ENCODE measurements at regions not wholly inside any gene's neighbourhood (a gene's known extent, or its start where the extent isn't known, plus 50 kb on each side); places are given as distances from the start of the nearest gene placed in this dataset.

DNA sequence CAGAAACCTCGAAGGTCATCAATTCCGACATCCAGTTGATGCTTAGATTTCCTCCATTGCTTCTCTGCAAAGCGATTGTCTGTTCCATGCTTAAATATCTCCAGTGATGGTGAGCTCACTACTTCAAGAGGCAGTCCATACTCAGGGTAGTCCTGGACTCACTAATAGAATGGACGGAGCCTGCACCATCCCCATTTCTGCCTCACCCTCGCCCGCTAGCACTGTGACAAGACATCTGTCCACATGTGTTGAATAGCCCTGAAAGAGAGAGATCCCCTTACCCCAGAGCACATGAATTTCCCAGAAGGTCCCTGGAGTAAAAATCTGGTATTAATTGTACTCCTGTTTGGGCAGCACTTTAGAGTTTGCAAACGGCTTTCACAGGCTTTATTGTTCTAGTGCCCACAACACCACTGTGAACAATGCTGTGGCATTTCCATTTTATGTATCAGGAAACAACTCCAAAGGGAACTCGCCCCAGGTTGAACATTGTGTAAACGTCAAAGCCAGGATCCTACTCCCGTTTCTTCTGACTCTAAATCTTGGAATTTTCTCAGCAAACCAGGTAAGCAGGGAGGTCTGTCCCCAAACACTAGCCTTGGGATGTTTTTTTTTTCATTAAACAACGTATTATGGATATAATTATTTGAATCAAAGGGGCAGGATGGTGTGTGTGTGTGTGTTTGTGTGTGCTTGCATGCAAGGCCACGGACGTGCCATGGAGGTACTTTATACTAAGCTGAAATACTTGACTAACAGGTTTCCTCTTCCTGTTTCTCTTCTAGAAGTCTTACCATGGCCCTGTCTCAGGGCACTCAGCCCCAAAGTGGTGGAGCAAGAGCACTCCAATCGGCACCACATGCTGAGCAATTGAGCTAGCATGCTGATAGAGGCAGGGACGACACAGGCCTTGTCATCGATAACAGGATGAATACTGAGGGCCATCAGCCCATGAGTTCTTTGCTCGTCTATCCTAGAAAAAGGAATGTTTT, 198.3 kb downstream of the OPA1 start:
- H3K4me1 ChIP-seq (ENCODE audit: control insufficient read depth, insufficient read depth, low read length): peaks cover 43% of the 10 kb centered on the region

DNA sequence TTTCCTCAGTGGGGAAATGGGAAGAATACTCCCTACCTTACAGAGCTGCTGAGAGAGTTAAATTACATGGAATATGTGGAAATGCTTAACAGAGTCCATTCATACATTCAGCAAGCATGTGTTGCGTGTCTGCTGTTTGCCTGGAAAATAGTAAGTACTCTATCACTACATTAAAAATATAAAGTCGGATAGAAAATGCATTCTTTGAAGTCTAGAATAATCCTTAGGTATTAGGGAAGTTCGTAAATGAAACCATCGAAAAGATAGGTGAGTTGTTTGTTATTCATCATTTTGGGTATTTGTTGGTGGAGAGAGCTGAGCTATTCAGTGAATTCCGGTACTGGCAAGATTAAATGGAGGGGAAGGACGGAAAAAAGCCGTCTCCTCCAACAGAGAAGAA, 200.1 kb downstream of the OPA1 start:
- H3K36me3 ChIP-seq (ENCODE audit: control insufficient read depth, insufficient read depth, low read length): no peaks in the 10 kb centered on the region
- no peaks in the 10 kb centered on the region for H3K9me3 ChIP-seq (ENCODE audit: control insufficient read depth, insufficient read depth, low read depth, low read length)
- H3K4me3 ChIP-seq (ENCODE audit: low read depth, low read length): no peak overlapping the region
- peaks cover 37% of the 10 kb centered on the region for H3K4me1 ChIP-seq (ENCODE audit: control insufficient read depth, insufficient read depth, low read length)
- H3K27me3 ChIP-seq (ENCODE audit: control insufficient read depth, insufficient read depth, low read length): peaks cover 9% of the 10 kb centered on the region; the same call in 1 of the 2 replicates
- H3K27ac ChIP-seq (ENCODE audit: low read depth, low read length): no peak overlapping the region
- no peak overlapping the region for H3K9ac ChIP-seq (ENCODE audit: low read length)

More for the DNA sequence above, 198.3 kb downstream of the OPA1 start:
- Histone ChIP-seq H3K27me3 (ENCODE audit: control insufficient read depth, insufficient read depth, low read length) (peaks cover 16% of the 10 kb centered on the region), H3K9ac (ENCODE audit: low read length) (no peak overlapping the region), H3K36me3 (ENCODE audit: control insufficient read depth, insufficient read depth, low read length) (no peaks in the 10 kb centered on the region), H3K4me3 (ENCODE audit: low read depth, low read length) (no peak overlapping the region), H3K9me3 (ENCODE audit: control insufficient read depth, insufficient read depth, low read depth, low read length) (no peaks in the 10 kb centered on the region), H3K27ac (ENCODE audit: low read depth, low read length) (no peak overlapping the region)

DNA sequence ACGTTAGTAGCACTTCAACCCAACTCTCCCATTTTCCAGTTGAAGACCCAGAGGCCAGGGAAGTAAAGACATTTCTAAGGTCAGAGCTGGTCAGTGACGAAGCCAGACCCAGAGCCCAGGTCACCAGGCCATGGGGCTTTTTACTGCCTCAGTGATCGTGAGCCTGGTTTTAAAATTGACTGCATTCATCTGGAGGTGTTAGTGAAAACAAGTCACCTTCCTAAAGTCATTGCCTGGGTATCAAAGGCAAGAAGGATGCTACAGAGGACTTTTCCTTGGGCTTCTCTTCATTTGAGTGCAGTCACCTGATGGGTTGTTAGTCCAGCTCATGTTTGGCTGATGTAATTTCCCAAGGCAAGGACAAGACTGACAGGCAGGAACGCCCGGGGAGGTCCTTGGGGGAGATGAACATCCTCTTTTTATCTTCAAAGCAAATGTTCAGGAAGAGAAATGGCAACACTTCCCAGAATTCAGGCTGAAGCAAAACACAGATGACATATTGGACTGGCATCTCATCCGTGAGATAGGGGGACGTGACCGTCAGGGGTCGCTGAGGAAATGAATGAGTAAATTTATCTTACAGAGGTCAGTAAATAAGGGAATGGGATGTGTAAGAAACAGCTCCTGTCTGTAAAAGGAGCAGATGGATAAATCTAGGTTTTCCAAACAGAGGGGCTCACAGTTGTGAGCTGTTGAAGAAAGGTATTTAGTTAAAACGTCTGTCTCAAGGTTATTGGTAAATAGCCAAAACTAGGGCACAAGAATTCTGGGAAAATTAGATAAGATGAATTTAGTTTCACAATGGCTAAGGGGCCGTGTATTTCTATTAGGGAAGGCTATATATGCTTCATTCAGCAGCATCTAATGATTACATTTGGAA, 201.2 kb downstream of the OPA1 start:
- Histone ChIP-seq H3K4me3 (ENCODE audit: low read depth, low read length) (no peak overlapping the region), H3K27ac (ENCODE audit: low read depth, low read length) (no peak overlapping the region), H3K36me3 (ENCODE audit: control insufficient read depth, insufficient read depth, low read length) (no peaks in the 10 kb centered on the region), H3K9ac (ENCODE audit: low read length) (no peak overlapping the region), H3K9me3 (ENCODE audit: control insufficient read depth, insufficient read depth, low read depth, low read length) (no peaks in the 10 kb centered on the region), H3K27me3 (ENCODE audit: control insufficient read depth, insufficient read depth, low read length) (peaks cover 9% of the 10 kb centered on the region; the same call in 1 of the 2 replicates), H3K4me1 (ENCODE audit: control insufficient read depth, insufficient read depth, low read length) (peaks cover 28% of the 10 kb centered on the region)

- no peak overlapping the region for H3K9ac ChIP-seq (ENCODE audit: low read length)
- no peaks in the 10 kb centered on the region for H3K36me3 ChIP-seq (ENCODE audit: control insufficient read depth, insufficient read depth, low read length)
- H3K27ac ChIP-seq (ENCODE audit: low read depth, low read length): no peak overlapping the region
- H3K4me3 ChIP-seq (ENCODE audit: low read depth, low read length): no peak overlapping the region
- peaks cover 5% of the 10 kb centered on the region; the same call in 1 of the 2 replicates for H3K27me3 ChIP-seq (ENCODE audit: control insufficient read depth, insufficient read depth, low read length)
- no peaks in the 10 kb centered on the region for H3K9me3 ChIP-seq (ENCODE audit: control insufficient read depth, insufficient read depth, low read depth, low read length)
- H3K4me1 ChIP-seq (ENCODE audit: control insufficient read depth, insufficient read depth, low read length): peaks cover 22% of the 10 kb centered on the region
These were observed 202.2 kb downstream of the OPA1 start for GRCh38 chr3:193795062-193795690.

DNA sequence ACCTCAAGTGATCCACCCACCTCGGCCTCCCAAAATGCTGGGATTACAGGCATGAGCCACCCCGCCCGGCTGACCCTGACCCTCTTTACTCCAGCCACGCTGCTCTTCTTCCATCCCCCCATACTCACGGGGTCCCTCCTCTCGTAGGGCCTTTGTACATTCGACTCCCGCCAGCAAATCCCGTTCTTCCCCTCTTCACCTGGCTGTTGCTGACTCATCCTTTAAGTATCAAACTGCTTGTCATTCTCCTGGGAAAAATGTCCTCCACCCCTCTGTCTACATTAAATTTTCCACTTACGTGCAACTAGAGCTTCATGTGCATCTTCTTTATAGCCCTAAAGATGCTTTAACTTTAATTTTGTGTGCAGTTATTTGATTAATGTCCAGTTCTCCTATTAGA, 203.1 kb downstream of the OPA1 start:
- Histone ChIP-seq H3K27me3 (ENCODE audit: control insufficient read depth, insufficient read depth, low read length) (no peaks in the 10 kb centered on the region), H3K27ac (ENCODE audit: low read depth, low read length) (no peak overlapping the region), H3K9me3 (ENCODE audit: control insufficient read depth, insufficient read depth, low read depth, low read length) (no peaks in the 10 kb centered on the region), H3K4me3 (ENCODE audit: low read depth, low read length) (no peak overlapping the region), H3K4me1 (ENCODE audit: control insufficient read depth, insufficient read depth, low read length) (peaks cover 21% of the 10 kb centered on the region), H3K9ac (ENCODE audit: low read length) (no peak overlapping the region), H3K36me3 (ENCODE audit: control insufficient read depth, insufficient read depth, low read length) (no peaks in the 10 kb centered on the region)

- H3K4me1 ChIP-seq (ENCODE audit: control insufficient read depth, insufficient read depth, low read length): peaks cover 12% of the 10 kb centered on the region; the same call in 1 of the 2 replicates
- H3K4me3 ChIP-seq (ENCODE audit: low read depth, low read length): no peak overlapping the region
- H3K36me3 ChIP-seq (ENCODE audit: control insufficient read depth, insufficient read depth, low read length): no peaks in the 10 kb centered on the region
- no peaks in the 10 kb centered on the region for H3K27me3 ChIP-seq (ENCODE audit: control insufficient read depth, insufficient read depth, low read length)
- no peak overlapping the region for H3K9ac ChIP-seq (ENCODE audit: low read length)
- no peak overlapping the region for H3K27ac ChIP-seq (ENCODE audit: low read depth, low read length)
- no peaks in the 10 kb centered on the region for H3K9me3 ChIP-seq (ENCODE audit: control insufficient read depth, insufficient read depth, low read depth, low read length)
These were observed 204.6 kb downstream of the OPA1 start for GRCh38 chr3:193797566-193797965.

DNA sequence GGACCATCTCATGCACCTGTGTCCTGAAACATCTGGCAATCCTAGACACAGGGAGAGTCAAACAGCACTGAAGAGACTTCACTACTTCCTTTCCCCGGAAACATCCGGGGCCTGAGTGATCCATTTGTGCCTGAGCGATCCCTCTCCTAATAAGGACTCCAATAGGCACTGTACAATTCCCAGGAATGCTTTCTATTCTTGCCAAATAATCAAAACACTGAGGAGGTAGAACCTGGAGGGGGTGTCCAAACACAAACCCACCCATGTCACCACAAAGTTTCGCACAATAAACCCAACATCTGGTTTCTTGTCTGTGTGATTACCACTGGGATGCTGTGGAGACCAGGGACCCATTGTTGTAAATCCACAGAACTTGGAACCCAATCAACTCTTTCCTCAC, 205.0 kb downstream of the OPA1 start:
- Histone ChIP-seq H3K9ac (ENCODE audit: low read length) (no peak overlapping the region), H3K4me3 (ENCODE audit: low read depth, low read length) (no peak overlapping the region), H3K27ac (ENCODE audit: low read depth, low read length) (no peak overlapping the region), H3K4me1 (ENCODE audit: control insufficient read depth, insufficient read depth, low read length) (peaks cover 10% of the 10 kb centered on the region; the same call in 1 of the 2 replicates), H3K9me3 (ENCODE audit: control insufficient read depth, insufficient read depth, low read depth, low read length) (no peaks in the 10 kb centered on the region), H3K27me3 (ENCODE audit: control insufficient read depth, insufficient read depth, low read length) (no peaks in the 10 kb centered on the region), H3K36me3 (ENCODE audit: control insufficient read depth, insufficient read depth, low read length) (no peaks in the 10 kb centered on the region)

DNA sequence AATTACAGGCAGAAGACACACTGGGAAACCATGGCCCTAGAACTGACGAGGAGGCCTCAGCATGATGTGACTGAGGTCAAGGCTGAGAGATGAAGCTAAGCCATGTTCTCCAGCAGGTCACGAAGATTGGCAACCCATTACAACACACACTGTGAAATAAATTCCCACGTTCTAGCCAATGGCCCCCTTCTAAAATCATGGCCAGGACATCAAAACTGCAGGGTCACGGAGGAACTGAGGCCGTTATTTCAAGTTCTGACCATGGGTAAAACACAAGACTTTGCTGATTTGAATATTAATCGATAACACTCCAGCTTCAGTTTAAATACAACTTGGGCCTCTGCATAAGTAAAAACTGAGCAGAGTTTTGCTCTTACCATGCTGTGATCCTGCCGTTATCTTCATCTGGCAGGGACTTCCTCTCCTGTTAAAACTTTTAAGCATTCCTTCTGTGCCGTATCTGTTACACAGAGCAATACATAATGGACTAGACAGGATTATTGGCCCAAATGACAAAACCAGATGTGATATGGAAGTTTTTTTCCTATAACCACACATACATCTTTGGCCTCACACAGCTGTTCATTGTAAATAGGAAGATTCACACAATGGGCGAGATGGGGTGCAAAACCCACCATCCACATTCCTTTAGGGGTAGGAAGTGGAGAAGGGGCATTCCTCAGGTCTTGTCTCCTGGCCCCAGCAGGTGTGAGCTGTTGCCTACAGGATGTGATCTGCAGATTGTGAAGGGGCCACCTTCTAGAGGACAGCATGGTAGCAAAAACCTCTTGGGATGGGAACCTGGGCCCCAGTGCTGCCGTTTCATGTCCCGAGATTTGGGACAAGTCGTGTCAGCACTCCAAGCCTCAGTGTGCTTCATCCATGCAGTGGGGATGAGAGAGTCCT, 207.4 kb downstream of the OPA1 start:
- Histone ChIP-seq H3K9me3 (ENCODE audit: control insufficient read depth, insufficient read depth, low read depth, low read length) (no peaks in the 10 kb centered on the region), H3K4me1 (ENCODE audit: control insufficient read depth, insufficient read depth, low read length) (no peaks in the 10 kb centered on the region), H3K36me3 (ENCODE audit: control insufficient read depth, insufficient read depth, low read length) (no peaks in the 10 kb centered on the region), H3K9ac (ENCODE audit: low read length) (no peak overlapping the region), H3K27ac (ENCODE audit: low read depth, low read length) (no peak overlapping the region), H3K4me3 (ENCODE audit: low read depth, low read length) (no peak overlapping the region), H3K27me3 (ENCODE audit: control insufficient read depth, insufficient read depth, low read length) (no peaks in the 10 kb centered on the region)

DNA sequence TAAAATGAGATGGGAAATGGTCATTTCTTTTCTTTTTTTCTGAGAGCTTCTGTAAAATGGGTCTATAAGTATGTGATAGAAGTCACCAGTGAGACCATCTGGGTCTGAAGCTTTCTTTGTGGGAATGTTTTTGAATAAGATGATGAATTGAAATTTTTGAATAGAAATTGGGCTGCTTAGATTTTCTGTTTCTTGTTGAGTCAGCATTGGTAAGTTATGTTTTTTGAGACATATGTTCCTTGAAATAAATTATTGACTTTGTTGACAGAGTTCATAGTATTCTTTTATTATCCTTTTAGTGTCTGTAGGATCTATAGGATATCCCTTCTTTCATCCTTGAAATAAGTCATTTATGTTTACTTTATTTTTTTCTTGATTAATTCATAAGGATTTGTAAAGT, 208.1 kb downstream of the OPA1 start:
- Histone ChIP-seq H3K27me3 (ENCODE audit: control insufficient read depth, insufficient read depth, low read length) (no peaks in the 10 kb centered on the region), H3K9ac (ENCODE audit: low read length) (no peak overlapping the region), H3K27ac (ENCODE audit: low read depth, low read length) (no peak overlapping the region), H3K36me3 (ENCODE audit: control insufficient read depth, insufficient read depth, low read length) (no peaks in the 10 kb centered on the region), H3K9me3 (ENCODE audit: control insufficient read depth, insufficient read depth, low read depth, low read length) (no peaks in the 10 kb centered on the region), H3K4me1 (ENCODE audit: control insufficient read depth, insufficient read depth, low read length) (no peaks in the 10 kb centered on the region), H3K4me3 (ENCODE audit: low read depth, low read length) (no peak overlapping the region)

GRCh38 chr3:193803288-193803687, 210.3 kb downstream of the OPA1 start:
- no peak overlapping the region for H3K27ac ChIP-seq (ENCODE audit: low read depth, low read length)
- H3K27me3 ChIP-seq (ENCODE audit: control insufficient read depth, insufficient read depth, low read length): no peaks in the 10 kb centered on the region
- H3K9ac ChIP-seq (ENCODE audit: low read length): no peak overlapping the region
- H3K36me3 ChIP-seq (ENCODE audit: control insufficient read depth, insufficient read depth, low read length): no peaks in the 10 kb centered on the region
- peaks cover under 1% of the 10 kb centered on the region; the same call in 1 of the 2 replicates for H3K4me1 ChIP-seq (ENCODE audit: control insufficient read depth, insufficient read depth, low read length)
- no peaks in the 10 kb centered on the region for H3K9me3 ChIP-seq (ENCODE audit: control insufficient read depth, insufficient read depth, low read depth, low read length)
- H3K4me3 ChIP-seq (ENCODE audit: low read depth, low read length): no peak overlapping the region
